D721Med (cell line): ENCODE measurements at regions not wholly inside any gene's neighbourhood (a gene's known extent, or its start where the extent isn't known, plus 50 kb on each side); places are given as distances from the start of the nearest gene placed in this dataset.

Source experiments
- DNase-seq: peaks from one replicate; pipeline ENCODE4 v3.0.0; 2011; ENCODE audit warnings: low spot score; ENCODE audit not compliant: insufficient read length
- FAIRE-seq: peaks from 2 replicates; lab custom pipeline; 2011; peaks lifted over from hg19 to GRCh38; lab: Jason Lieb, UNC
- CTCF ChIP-seq: IDR thresholded peaks from 2 replicates; pipeline ENCODE4 v1.5.1; 2012; ENCODE audit warnings: mild to moderate bottlenecking, control low read depth; ENCODE audit not compliant: insufficient read depth; ENCODE audit errors: missing control alignments

- no peak for DNase-seq
- no peak for FAIRE-seq
- no peak for TF ChIP-seq CTCF
Observed at GRCh38 chr2:122627388-122627787, 871.9 kb downstream of the TSN start.

GRCh38 chr2:122634256-122634655 is 878.8 kb downstream of the TSN start:
- no peak for FAIRE-seq
- DNase-seq = no peak
- no peak for TF ChIP-seq CTCF

GRCh38 chr2:122634920-122635319 is 879.5 kb downstream of the TSN start:
- no peak for FAIRE-seq
- DNase-seq = no peak
- no peak for TF ChIP-seq CTCF

- TF ChIP-seq CTCF = no peak
- DNase-seq (no peak), FAIRE-seq (no peak)
Observed at GRCh38 chr2:122635686-122636085, 880.2 kb downstream of the TSN start.

GRCh38 chr2:122636097-122636496 is 880.6 kb downstream of the TSN start:
- TF ChIP-seq CTCF = no peak
- FAIRE-seq (no peak), DNase-seq (no peak)

- TF ChIP-seq CTCF = no peak
- DNase-seq (no peak), FAIRE-seq (no peak)
Observed at GRCh38 chr2:122639176-122639575, 883.7 kb downstream of the TSN start.

- no peak for TF ChIP-seq CTCF
- no peak for FAIRE-seq
- no peak for DNase-seq
Observed at GRCh38 chr2:122639711-122640110, 884.3 kb downstream of the TSN start.
